Upper lobe of right lung (tissue), 1 donor: ENCODE measurements at regions not wholly inside any gene's neighbourhood (a gene's known extent, or its start where the extent isn't known, plus 50 kb on each side); places are given as distances from the start of the nearest gene placed in this dataset.

Source experiments
- ATAC-seq: fragments of 200-7000 bp; cut with Tn5 transposase; one replicate; pipeline ENCODE4 v1.9.1; 2020; ENCODE audit warnings: mild to moderate bottlenecking, moderate library complexity
- DNase-seq: peaks from one replicate; pipeline ENCODE4 v3.0.0-alpha.2; 2020
- H3K27ac ChIP-seq: fragments of 200-600 bp; one replicate; pipeline ENCODE4 v1.8.0; 2022
- H3K27me3 ChIP-seq: fragments of 200-600 bp; one replicate; pipeline ENCODE4 v1.8.0; 2022; ENCODE audit warnings: mild to moderate bottlenecking
- H3K36me3 ChIP-seq: fragments of 200-600 bp; one replicate; pipeline ENCODE4 v1.8.0; 2022
- H3K4me1 ChIP-seq: fragments of 200-600 bp; one replicate; pipeline ENCODE4 v1.8.0; 2022
- H3K4me3 ChIP-seq: fragments of 200-600 bp; one replicate; pipeline ENCODE4 v1.8.0; 2022; ENCODE audit warnings: mild to moderate bottlenecking
- H3K9me3 ChIP-seq: fragments of 200-600 bp; one replicate; pipeline ENCODE4 v1.8.0; 2022
- intact Hi-C: fragments of 100-400 bp; cut with DNase I; formaldehyde crosslinking; loops from one replicate; pipeline ENCODE4 v1.11.0; 2022
- TF ChIP-seq, protein P1 (sequence below): fragments of 200-600 bp; IDR thresholded peaks from one replicate; pipeline ENCODE4 v1.8.0; 2022; ENCODE audit warnings: antibody characterized with exemption
- donor health status: DM: no; HTN: yes; CAD: no; lungs with severe emphysema.

DNA sequence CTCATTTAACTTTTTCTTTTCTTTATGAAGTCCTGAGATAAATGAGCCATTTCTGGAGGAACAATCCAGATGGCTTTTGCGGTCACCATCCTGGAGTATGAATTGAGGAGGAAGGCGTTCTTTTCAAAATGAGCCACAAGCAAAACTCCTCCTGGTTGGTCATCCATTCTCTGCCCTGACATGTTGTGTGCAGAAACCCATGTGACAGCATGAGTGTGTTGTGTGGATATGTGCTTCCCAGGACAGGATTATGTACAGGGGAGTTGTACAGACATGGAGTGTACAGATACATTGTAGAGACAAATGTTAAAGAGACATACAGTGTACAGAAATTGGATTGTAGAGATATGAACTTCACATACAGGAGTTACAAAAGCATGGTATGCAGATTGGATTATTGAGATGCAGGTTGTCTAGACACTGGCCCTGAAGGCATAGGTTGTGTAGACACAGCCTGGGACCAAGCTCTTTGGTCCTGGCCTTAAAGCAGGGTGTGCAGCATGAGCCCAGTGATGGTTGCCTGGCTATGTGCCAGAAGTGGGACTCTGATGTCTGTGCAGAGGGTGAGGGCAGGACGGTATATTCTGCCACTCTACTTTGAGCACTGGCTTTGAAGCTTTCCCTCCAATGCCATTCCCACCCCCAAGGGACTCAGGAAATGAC, 178.5 kb upstream of the ZBED5 start:
- H3K27ac ChIP-seq: no peak overlapping the region
- H3K9me3 ChIP-seq: no peaks in the 10 kb centered on the region
- intact Hi-C loops: loop anchor here (5.0 kb wide), 1 partner anchor 751 kb away; no protein-coding TSS in a partner anchor
- ATAC-seq (no peak), DNase-seq (no peak)
- TF ChIP-seq, protein P1, sequence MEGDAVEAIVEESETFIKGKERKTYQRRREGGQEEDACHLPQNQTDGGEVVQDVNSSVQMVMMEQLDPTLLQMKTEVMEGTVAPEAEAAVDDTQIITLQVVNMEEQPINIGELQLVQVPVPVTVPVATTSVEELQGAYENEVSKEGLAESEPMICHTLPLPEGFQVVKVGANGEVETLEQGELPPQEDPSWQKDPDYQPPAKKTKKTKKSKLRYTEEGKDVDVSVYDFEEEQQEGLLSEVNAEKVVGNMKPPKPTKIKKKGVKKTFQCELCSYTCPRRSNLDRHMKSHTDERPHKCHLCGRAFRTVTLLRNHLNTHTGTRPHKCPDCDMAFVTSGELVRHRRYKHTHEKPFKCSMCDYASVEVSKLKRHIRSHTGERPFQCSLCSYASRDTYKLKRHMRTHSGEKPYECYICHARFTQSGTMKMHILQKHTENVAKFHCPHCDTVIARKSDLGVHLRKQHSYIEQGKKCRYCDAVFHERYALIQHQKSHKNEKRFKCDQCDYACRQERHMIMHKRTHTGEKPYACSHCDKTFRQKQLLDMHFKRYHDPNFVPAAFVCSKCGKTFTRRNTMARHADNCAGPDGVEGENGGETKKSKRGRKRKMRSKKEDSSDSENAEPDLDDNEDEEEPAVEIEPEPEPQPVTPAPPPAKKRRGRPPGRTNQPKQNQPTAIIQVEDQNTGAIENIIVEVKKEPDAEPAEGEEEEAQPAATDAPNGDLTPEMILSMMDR: no peak
- no peaks in the 10 kb centered on the region for H3K27me3 ChIP-seq
- H3K4me1 ChIP-seq: peaks cover 4% of the 10 kb centered on the region
- no peaks in the 10 kb centered on the region for H3K36me3 ChIP-seq
- H3K4me3 ChIP-seq: no peak overlapping the region

GRCh38 chr11:11035331-11035730, 177.5 kb upstream of the ZBED5 start:
- DNase-seq (no peak), ATAC-seq (no peak)
- TF ChIP-seq, protein P1: no peak
- intact Hi-C loops: loop anchor here (5.0 kb wide), 1 partner anchor 752 kb away; no protein-coding TSS in a partner anchor
- H3K9me3 ChIP-seq: no peaks in the 10 kb centered on the region
- no peak overlapping the region for H3K27ac ChIP-seq
- no peak overlapping the region for H3K4me3 ChIP-seq
- H3K36me3 ChIP-seq: no peaks in the 10 kb centered on the region
- peaks cover 4% of the 10 kb centered on the region for H3K4me1 ChIP-seq
- H3K27me3 ChIP-seq: no peaks in the 10 kb centered on the region

DNA sequence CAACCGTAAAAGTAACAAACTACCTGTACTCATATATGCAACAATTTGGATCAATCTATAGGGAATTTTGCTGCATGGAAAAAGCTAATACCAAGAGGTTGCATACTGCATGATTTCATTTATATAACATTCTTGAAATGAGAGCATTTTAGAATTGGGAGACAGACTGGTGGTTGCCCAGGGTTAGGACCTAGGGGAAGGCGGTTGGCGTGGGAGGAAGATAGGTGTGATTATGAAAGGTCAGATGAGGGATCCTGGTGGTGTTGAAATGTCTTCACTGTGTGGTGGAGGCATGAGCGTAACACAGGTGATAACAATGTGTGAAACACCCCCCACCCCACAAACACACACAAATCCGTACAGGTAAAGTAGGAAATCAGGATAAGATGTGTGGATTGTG, 176.6 kb upstream of the ZBED5 start:
- H3K27ac ChIP-seq: no peak overlapping the region
- no peak overlapping the region for H3K4me3 ChIP-seq
- H3K36me3 ChIP-seq: no peaks in the 10 kb centered on the region
- ATAC-seq: no peak
- H3K4me1 ChIP-seq: peaks cover 2% of the 10 kb centered on the region
- intact Hi-C loops: no loop called here
- DNase-seq: no peak
- H3K9me3 ChIP-seq: no peaks in the 10 kb centered on the region
- TF ChIP-seq, protein P1: no peak
- H3K27me3 ChIP-seq: no peaks in the 10 kb centered on the region

DNA sequence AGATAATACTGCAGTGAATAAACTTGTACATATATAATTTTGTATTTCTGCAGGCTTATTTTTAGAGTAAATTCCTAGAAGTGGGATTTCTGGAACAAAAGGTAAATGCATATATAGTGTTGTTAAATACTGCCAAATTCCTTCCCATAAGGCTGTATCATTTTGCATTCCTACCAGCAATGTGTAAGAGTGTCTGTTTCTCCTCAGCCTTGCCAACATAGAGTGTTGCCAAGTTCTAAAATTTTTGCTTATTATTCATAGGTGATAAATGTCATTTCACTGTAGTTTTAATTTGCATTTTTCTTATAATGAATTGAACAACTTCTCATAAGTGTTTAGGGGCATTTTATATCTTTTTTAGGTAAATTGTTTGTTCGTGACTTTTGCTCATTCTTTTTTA, 174.2 kb upstream of the ZBED5 start:
- no peaks in the 10 kb centered on the region for H3K36me3 ChIP-seq
- ATAC-seq (no peak), DNase-seq (no peak)
- H3K9me3 ChIP-seq: no peaks in the 10 kb centered on the region
- H3K27me3 ChIP-seq: no peaks in the 10 kb centered on the region
- no peaks in the 10 kb centered on the region for H3K4me1 ChIP-seq
- TF ChIP-seq, protein P1: no peak
- no peak overlapping the region for H3K27ac ChIP-seq
- intact Hi-C loops: no loop called here
- no peak overlapping the region for H3K4me3 ChIP-seq

DNA sequence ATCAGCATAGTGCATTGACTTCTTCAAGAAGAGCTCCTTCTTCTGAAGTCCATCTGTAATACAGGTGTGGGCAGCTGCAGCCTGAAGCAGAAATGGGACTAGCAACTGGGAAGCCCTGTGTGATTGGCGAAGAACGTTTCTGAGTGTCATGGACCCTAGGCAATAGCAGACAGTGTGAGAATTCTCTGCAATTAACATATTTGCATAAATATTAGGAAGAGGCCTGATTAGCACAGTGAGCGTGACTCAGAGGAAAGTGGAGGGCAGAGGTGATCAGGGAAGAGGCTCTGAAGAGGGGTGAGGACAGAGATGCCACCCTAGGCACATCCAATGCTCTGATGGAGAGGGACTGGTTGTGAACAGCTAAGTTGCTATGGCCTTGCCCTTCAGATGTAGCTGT, 171.2 kb upstream of the ZBED5 start:
- TF ChIP-seq, protein P1: no peak
- no peaks in the 10 kb centered on the region for H3K4me1 ChIP-seq
- DNase-seq (no peak), ATAC-seq (no peak)
- intact Hi-C loops: loop anchor here (10.0 kb wide), 1 partner anchor 94 kb away; no protein-coding TSS in a partner anchor
- H3K9me3 ChIP-seq: no peaks in the 10 kb centered on the region
- H3K27ac ChIP-seq: no peak overlapping the region
- H3K27me3 ChIP-seq: no peaks in the 10 kb centered on the region
- no peaks in the 10 kb centered on the region for H3K36me3 ChIP-seq
- no peak overlapping the region for H3K4me3 ChIP-seq
